ENCODE measurements at regions not wholly inside any gene's neighbourhood (a gene's known extent, or its start where the extent isn't known, plus 50 kb on each side); places are given as distances from the start of the nearest gene placed in this dataset.

- DNase-seq (ENCODE audit: low read depth): no peak
Observed at GRCh38 chr10:55378196-55378595, 577.2 kb upstream of the PCDH15 start.

GRCh38 chr10:55374917-55375316 is 573.9 kb upstream of the PCDH15 start:
- no peak for DNase-seq (ENCODE audit: low read depth)

GRCh38 chr10:55374060-55374459 is 573.0 kb upstream of the PCDH15 start:
- no peak for DNase-seq (ENCODE audit: low read depth)

GRCh38 chr10:55369670-55370420 is 568.8 kb upstream of the PCDH15 start:
- DNase-seq (ENCODE audit: low read depth): no peak

GRCh38 chr10:55368467-55368866 is 567.4 kb upstream of the PCDH15 start:
- no peak for DNase-seq (ENCODE audit: low read depth)

GRCh38 chr10:55367555-55367954 is 566.5 kb upstream of the PCDH15 start:
- no peak for DNase-seq (ENCODE audit: low read depth)

- no peak for DNase-seq (ENCODE audit: low read depth)
Observed at GRCh38 chr10:55358539-55358938, 557.5 kb upstream of the PCDH15 start.

GRCh38 chr10:55353414-55353813 is 552.4 kb upstream of the PCDH15 start:
- no peak for DNase-seq (ENCODE audit: low read depth)

GRCh38 chr10:55351431-55351830 is 550.4 kb upstream of the PCDH15 start:
- DNase-seq (ENCODE audit: low read depth): no peak

- DNase-seq (ENCODE audit: low read depth): no peak
Observed at GRCh38 chr10:55348534-55348933, 547.5 kb upstream of the PCDH15 start.

- DNase-seq (ENCODE audit: low read depth): no peak
Observed at GRCh38 chr10:55330486-55330885, 529.5 kb upstream of the PCDH15 start.

- no peak for DNase-seq (ENCODE audit: low read depth)
Observed at GRCh38 chr10:55329796-55330195, 528.8 kb upstream of the PCDH15 start.

- no peak for DNase-seq (ENCODE audit: low read depth)
Observed at GRCh38 chr10:55320187-55320700, 519.2 kb upstream of the PCDH15 start.

- DNase-seq (ENCODE audit: low read depth): no peak
Observed at GRCh38 chr10:55311848-55312635, 511.0 kb upstream of the PCDH15 start.

GRCh38 chr10:55310143-55310542 is 509.1 kb upstream of the PCDH15 start:
- DNase-seq (ENCODE audit: low read depth): no peak

- no peak for DNase-seq (ENCODE audit: low read depth)
Observed at GRCh38 chr10:55305285-55305684, 504.3 kb upstream of the PCDH15 start.

- no peak for DNase-seq (ENCODE audit: low read depth)
Observed at GRCh38 chr10:55287346-55287745, 486.3 kb upstream of the PCDH15 start.

- DNase-seq (ENCODE audit: low read depth): peak; percentile 1
Observed at GRCh38 chr10:55283031-55283430, 482.0 kb upstream of the PCDH15 start.

- no peak for DNase-seq (ENCODE audit: low read depth)
Observed at GRCh38 chr10:55280696-55281095, 479.7 kb upstream of the PCDH15 start.

GRCh38 chr10:55277549-55277948 is 476.5 kb upstream of the PCDH15 start:
- DNase-seq (ENCODE audit: low read depth): no peak

GRCh38 chr10:55274367-55274766 is 473.3 kb upstream of the PCDH15 start:
- DNase-seq (ENCODE audit: low read depth): no peak

GRCh38 chr10:55273946-55274345 is 472.9 kb upstream of the PCDH15 start:
- no peak for DNase-seq (ENCODE audit: low read depth)

- no peak for DNase-seq (ENCODE audit: low read depth)
Observed at GRCh38 chr10:55272886-55273285, 471.9 kb upstream of the PCDH15 start.

Measured in RPMI7951 (cell line).